ENCODE measurements at regions not wholly inside any gene's neighbourhood (a gene's known extent, or its start where the extent isn't known, plus 50 kb on each side); places are given as distances from the start of the nearest gene placed in this dataset.
A peak's percentile ranks its signal among the peaks of the same experiment; 100 is the strongest.

DNA sequence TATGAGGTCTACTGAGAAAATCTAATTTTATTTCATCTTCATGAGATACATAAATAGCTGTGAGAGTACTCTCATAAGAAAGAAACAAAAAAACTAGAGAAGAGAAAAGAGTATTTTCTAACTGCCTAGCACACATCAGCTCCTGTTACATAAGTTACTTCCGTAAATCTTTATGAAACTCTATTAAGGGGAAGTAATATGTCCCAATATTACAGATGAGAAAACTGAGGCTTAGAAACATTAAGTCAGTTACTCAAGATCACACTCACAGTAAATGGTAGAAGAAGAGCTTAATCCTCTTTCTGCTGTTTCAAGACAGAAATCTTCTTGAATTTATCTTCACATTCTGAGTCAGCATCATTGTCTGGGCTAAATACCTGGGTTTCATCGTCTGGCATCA, 164.1 kb downstream of the DTHD1 start:
- H3K79me2 ChIP-seq (ENCODE audit: low read length): no peaks in the 10 kb centered on the region
- no peak for TF ChIP-seq EZH2phosphoT487 (IDR thresholded peaks at IDR 0.05; ENCODE audit: low read depth)
- TF ChIP-seq, protein P1, sequence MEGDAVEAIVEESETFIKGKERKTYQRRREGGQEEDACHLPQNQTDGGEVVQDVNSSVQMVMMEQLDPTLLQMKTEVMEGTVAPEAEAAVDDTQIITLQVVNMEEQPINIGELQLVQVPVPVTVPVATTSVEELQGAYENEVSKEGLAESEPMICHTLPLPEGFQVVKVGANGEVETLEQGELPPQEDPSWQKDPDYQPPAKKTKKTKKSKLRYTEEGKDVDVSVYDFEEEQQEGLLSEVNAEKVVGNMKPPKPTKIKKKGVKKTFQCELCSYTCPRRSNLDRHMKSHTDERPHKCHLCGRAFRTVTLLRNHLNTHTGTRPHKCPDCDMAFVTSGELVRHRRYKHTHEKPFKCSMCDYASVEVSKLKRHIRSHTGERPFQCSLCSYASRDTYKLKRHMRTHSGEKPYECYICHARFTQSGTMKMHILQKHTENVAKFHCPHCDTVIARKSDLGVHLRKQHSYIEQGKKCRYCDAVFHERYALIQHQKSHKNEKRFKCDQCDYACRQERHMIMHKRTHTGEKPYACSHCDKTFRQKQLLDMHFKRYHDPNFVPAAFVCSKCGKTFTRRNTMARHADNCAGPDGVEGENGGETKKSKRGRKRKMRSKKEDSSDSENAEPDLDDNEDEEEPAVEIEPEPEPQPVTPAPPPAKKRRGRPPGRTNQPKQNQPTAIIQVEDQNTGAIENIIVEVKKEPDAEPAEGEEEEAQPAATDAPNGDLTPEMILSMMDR (IDR thresholded peaks at IDR 0.05; ENCODE audit: low read depth, low read length): no peak
- H3K36me3 ChIP-seq (replicated peaks; ENCODE audit: low read depth, low read length): peaks cover 8% of the 10 kb centered on the region
- no peaks in the 10 kb centered on the region for H4K20me1 ChIP-seq (ENCODE audit: insufficient read depth, low read length)
- peak overlapping the region; percentile 61 for H3K4me2 ChIP-seq (ENCODE audit: low read length)
- H3K27ac ChIP-seq (ENCODE audit: low read length): peak overlapping the region; percentile 77
- H3K4me3 ChIP-seq (ENCODE audit: low read length): peak overlapping the region; percentile 29; the same call in 1 of the 2 replicates
- H3K9ac ChIP-seq (ENCODE audit: low read length): peak overlapping the region; percentile 7; the same call in 1 of the 2 replicates
- peaks cover 18% of the 10 kb centered on the region for H3K4me1 ChIP-seq (ENCODE audit: low read length)
- H3K9me3 ChIP-seq (ENCODE audit: insufficient read depth, low read length): no peaks in the 10 kb centered on the region
- H2AFZ ChIP-seq (ENCODE audit: low read depth, low read length): peak overlapping the region; percentile 67; the same call in 1 of the 2 replicates
- no peaks in the 10 kb centered on the region for H3K27me3 ChIP-seq (ENCODE audit: low read depth, low read length)

DNA sequence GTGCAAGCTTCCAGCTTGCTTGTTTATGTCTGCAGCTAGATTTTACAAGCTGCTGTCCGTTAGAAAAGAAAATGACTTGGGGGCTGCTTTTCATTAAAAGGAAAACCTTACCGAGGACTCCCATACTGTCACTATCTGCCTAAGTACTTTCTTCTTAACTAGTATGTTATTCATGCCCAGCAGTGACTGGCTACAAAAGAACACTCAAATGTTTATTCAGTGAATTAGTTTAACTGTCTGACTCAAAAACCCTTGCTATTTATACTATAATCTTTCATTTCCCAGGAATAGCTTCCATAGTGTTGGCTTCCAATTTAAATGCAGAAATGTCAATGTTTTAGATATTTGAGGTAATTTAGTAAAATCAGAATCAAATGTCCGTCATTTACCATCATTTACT, 164.9 kb downstream of the DTHD1 start:
- Histone ChIP-seq H3K27ac (ENCODE audit: low read length) (peak overlapping the region; percentile 77), H4K20me1 (ENCODE audit: insufficient read depth, low read length) (no peaks in the 10 kb centered on the region), H2AFZ (ENCODE audit: low read depth, low read length) (no peak overlapping the region), H3K9ac (ENCODE audit: low read length) (no peak overlapping the region; the same call in 1 of the 2 replicates), H3K27me3 (ENCODE audit: low read depth, low read length) (no peaks in the 10 kb centered on the region), H3K4me2 (ENCODE audit: low read length) (peak overlapping the region; percentile 61), H3K36me3 (replicated peaks; ENCODE audit: low read depth, low read length) (peaks cover 8% of the 10 kb centered on the region), H3K9me3 (ENCODE audit: insufficient read depth, low read length) (no peaks in the 10 kb centered on the region), H3K4me1 (ENCODE audit: low read length) (peaks cover 18% of the 10 kb centered on the region), H3K4me3 (ENCODE audit: low read length) (no peak overlapping the region), H3K79me2 (ENCODE audit: low read length) (no peaks in the 10 kb centered on the region)
- TF ChIP-seq, protein P1 (IDR thresholded peaks at IDR 0.05; ENCODE audit: low read depth, low read length): no peak
- no peak for TF ChIP-seq EZH2phosphoT487 (IDR thresholded peaks at IDR 0.05; ENCODE audit: low read depth)

- no peaks in the 10 kb centered on the region for H3K4me1 ChIP-seq (ENCODE audit: low read length)
- H3K36me3 ChIP-seq (replicated peaks; ENCODE audit: low read depth, low read length): no peaks in the 10 kb centered on the region
- TF ChIP-seq, protein P1 (IDR thresholded peaks at IDR 0.05; ENCODE audit: low read depth, low read length): no peak
- TF ChIP-seq EZH2phosphoT487 (IDR thresholded peaks at IDR 0.05; ENCODE audit: low read depth): no peak
- H3K27ac ChIP-seq (ENCODE audit: low read length): no peak overlapping the region
- H3K4me2 ChIP-seq (ENCODE audit: low read length): no peak overlapping the region
- no peaks in the 10 kb centered on the region for H3K27me3 ChIP-seq (ENCODE audit: low read depth, low read length)
- no peak overlapping the region for H2AFZ ChIP-seq (ENCODE audit: low read depth, low read length)
- H3K4me3 ChIP-seq (ENCODE audit: low read length): no peak overlapping the region
- no peaks in the 10 kb centered on the region for H3K9me3 ChIP-seq (ENCODE audit: insufficient read depth, low read length)
- no peaks in the 10 kb centered on the region for H4K20me1 ChIP-seq (ENCODE audit: insufficient read depth, low read length)
- no peaks in the 10 kb centered on the region for H3K79me2 ChIP-seq (ENCODE audit: low read length)
- H3K9ac ChIP-seq (ENCODE audit: low read length): no peak overlapping the region
Measured at GRCh38 chr4:36461344-36461743, 179.9 kb downstream of the DTHD1 start.

DNA sequence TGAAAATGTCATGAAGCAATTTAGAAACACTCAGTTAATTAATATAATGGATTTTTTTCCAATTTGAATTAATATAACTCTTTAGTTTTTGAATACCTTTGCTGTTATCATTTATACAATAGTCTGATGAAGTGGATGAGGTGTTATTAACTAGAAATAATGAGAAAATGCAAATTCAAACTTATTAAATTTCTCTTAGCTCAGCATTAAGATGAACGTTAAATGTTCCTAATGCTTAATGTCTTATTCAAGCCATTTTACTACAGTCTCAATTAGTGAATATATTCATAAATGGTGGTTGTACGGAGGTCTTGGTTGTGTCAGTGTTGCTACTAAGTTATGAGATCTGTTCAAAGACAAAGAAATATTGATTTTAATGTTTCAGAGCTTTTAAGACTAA, 186.3 kb downstream of the DTHD1 start:
- H3K36me3 ChIP-seq (replicated peaks; ENCODE audit: low read depth, low read length): no peaks in the 10 kb centered on the region
- no peaks in the 10 kb centered on the region for H3K27me3 ChIP-seq (ENCODE audit: low read depth, low read length)
- no peaks in the 10 kb centered on the region for H3K9me3 ChIP-seq (ENCODE audit: insufficient read depth, low read length)
- no peak for TF ChIP-seq EZH2phosphoT487 (IDR thresholded peaks at IDR 0.05; ENCODE audit: low read depth)
- TF ChIP-seq, protein P1 (IDR thresholded peaks at IDR 0.05; ENCODE audit: low read depth, low read length): no peak
- H3K27ac ChIP-seq (ENCODE audit: low read length): no peak overlapping the region
- no peak overlapping the region for H2AFZ ChIP-seq (ENCODE audit: low read depth, low read length)
- no peak overlapping the region for H3K4me2 ChIP-seq (ENCODE audit: low read length)
- no peaks in the 10 kb centered on the region for H4K20me1 ChIP-seq (ENCODE audit: insufficient read depth, low read length)
- no peaks in the 10 kb centered on the region for H3K79me2 ChIP-seq (ENCODE audit: low read length)
- no peaks in the 10 kb centered on the region for H3K4me1 ChIP-seq (ENCODE audit: low read length)
- no peak overlapping the region for H3K9ac ChIP-seq (ENCODE audit: low read length)
- H3K4me3 ChIP-seq (ENCODE audit: low read length): no peak overlapping the region
